ENCODE measurements at regions not wholly inside any gene's neighbourhood (a gene's known extent, or its start where the extent isn't known, plus 50 kb on each side); places are given as distances from the start of the nearest gene placed in this dataset.

DNA sequence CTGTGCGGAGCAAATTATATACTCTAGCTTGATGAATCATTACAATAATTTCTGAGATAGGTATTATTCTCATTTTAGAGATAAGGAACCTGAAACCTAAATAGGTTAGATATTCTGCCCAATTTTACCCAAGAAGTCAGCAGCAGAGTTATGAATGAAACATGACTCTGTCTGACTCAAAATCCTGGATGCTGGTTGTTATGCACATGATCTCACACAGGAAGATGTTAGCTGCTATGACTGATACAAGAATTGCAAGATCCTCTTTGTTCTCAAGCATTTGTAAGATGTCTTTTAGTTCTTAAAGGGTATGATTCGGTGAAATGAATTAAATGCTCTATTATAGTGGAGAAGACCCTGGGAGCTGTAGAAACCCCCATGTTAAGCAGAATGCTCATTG is 447.8 kb downstream of the KIF2B start:
- no peak overlapping the region for H3K4me3 ChIP-seq (ENCODE audit: low read depth, low read length, poor library complexity, severe bottlenecking)
- H3K9me2 ChIP-seq (ENCODE audit: insufficient read depth, low read length): no peaks in the 10 kb centered on the region
- intact Hi-C loops (cut with micrococcal nuclease; ENCODE audit: unreplicated experiment): no loop called here
- H3K9me3 ChIP-seq (ENCODE audit: low read length): no peaks in the 10 kb centered on the region
- no peak overlapping the region for H2AFZ ChIP-seq (ENCODE audit: low read length)
- no TSS peak for BruUV-seq (replicated peaks)
- no peaks in the 10 kb centered on the region for H3K4me1 ChIP-seq (ENCODE audit: insufficient read depth, low read length, poor library complexity, severe bottlenecking)
- no peaks in the 10 kb centered on the region for H3K79me2 ChIP-seq (ENCODE audit: insufficient read depth, low read depth, low read length)
- no peak for TF ChIP-seq EZH2phosphoT487 (IDR thresholded peaks at IDR 0.05; ENCODE audit: borderline replicate concordance, low read depth, low read length)
- TF ChIP-seq, protein P1, sequence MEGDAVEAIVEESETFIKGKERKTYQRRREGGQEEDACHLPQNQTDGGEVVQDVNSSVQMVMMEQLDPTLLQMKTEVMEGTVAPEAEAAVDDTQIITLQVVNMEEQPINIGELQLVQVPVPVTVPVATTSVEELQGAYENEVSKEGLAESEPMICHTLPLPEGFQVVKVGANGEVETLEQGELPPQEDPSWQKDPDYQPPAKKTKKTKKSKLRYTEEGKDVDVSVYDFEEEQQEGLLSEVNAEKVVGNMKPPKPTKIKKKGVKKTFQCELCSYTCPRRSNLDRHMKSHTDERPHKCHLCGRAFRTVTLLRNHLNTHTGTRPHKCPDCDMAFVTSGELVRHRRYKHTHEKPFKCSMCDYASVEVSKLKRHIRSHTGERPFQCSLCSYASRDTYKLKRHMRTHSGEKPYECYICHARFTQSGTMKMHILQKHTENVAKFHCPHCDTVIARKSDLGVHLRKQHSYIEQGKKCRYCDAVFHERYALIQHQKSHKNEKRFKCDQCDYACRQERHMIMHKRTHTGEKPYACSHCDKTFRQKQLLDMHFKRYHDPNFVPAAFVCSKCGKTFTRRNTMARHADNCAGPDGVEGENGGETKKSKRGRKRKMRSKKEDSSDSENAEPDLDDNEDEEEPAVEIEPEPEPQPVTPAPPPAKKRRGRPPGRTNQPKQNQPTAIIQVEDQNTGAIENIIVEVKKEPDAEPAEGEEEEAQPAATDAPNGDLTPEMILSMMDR (conservative IDR thresholded peaks at IDR 0.05; ENCODE audit: low read length): no peak
- ChIA-PET CTCF (ENCODE audit: unreplicated experiment) (no interaction called here), POLR2A (no interaction called here)
- no peak overlapping the region for H3K4me2 ChIP-seq (ENCODE audit: low read length)
- H4K20me1 ChIP-seq (ENCODE audit: insufficient read depth, low read length): no peaks in the 10 kb centered on the region
- H3K27ac ChIP-seq (ENCODE audit: low read depth, low read length, poor library complexity, severe bottlenecking): no peak overlapping the region
- DNase-seq (ENCODE audit: low spot score): no peak
- no peaks in the 10 kb centered on the region for H3K36me3 ChIP-seq (ENCODE audit: insufficient read depth, low read length)

DNA sequence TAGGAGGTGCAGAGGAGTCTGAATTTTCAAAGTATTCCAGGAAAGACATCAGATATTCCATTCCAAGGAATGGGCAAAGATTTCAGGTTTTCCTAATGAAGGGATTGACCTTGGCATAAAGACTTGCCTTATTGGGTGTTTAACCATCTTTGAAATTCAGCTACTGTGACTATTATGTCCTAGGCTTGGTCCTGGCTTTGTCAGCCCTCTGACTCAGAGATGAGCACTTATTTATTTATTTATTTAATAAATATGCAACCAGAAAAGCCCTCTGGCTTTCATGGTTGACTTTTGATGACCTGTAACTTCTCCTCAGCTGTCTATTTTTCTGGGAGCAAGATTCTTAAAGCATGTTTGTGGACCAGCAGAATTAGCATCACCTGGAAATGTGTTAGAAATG is 455.1 kb downstream of the KIF2B start:
- POLR2A ChIA-PET: no interaction called here
- H3K4me1 ChIP-seq (ENCODE audit: insufficient read depth, low read length, poor library complexity, severe bottlenecking): no peaks in the 10 kb centered on the region

DNA sequence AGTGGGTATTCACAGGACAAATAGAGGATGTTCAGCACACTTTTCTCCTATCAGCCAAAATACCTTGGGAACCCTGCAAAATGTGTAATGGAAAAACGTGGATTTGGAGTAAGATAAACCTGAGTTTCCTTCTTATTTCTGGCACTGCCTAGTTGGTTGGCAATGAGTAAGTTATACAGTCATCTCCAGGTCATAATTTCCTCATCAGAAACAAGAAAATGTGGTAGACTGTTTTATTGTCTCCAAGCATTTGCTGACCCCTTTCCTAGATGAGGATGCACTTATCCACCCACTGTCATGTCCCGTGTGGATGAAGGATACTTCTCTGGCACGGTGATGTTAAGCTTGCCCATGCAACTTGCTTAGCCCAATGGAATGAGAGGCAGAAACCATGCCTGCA is 458.0 kb downstream of the KIF2B start:
- no peak overlapping the region for H3K27ac ChIP-seq (ENCODE audit: low read depth, low read length, poor library complexity, severe bottlenecking)
- ChIA-PET CTCF (ENCODE audit: unreplicated experiment) (no interaction called here), POLR2A (interaction anchor here (0.5 kb wide), 1 partner anchor 9 kb away, joined by 4 read pairs; no protein-coding TSS in a partner anchor)
- intact Hi-C loops (cut with micrococcal nuclease; ENCODE audit: unreplicated experiment): no loop called here
- H3K9me3 ChIP-seq (ENCODE audit: low read length): no peaks in the 10 kb centered on the region
- no peaks in the 10 kb centered on the region for H4K20me1 ChIP-seq (ENCODE audit: insufficient read depth, low read length)
- H3K4me2 ChIP-seq (ENCODE audit: low read length): no peak overlapping the region
- no TSS peak for BruUV-seq (replicated peaks)
- H3K4me3 ChIP-seq (ENCODE audit: low read depth, low read length, poor library complexity, severe bottlenecking): no peak overlapping the region
- no peak for DNase-seq (ENCODE audit: low spot score)
- no peaks in the 10 kb centered on the region for H3K9me2 ChIP-seq (ENCODE audit: insufficient read depth, low read length)
- H3K4me1 ChIP-seq (ENCODE audit: insufficient read depth, low read length, poor library complexity, severe bottlenecking): no peaks in the 10 kb centered on the region
- no peaks in the 10 kb centered on the region for H3K36me3 ChIP-seq (ENCODE audit: insufficient read depth, low read length)
- no peak overlapping the region for H2AFZ ChIP-seq (ENCODE audit: low read length)
- H3K79me2 ChIP-seq (ENCODE audit: insufficient read depth, low read depth, low read length): no peaks in the 10 kb centered on the region
- no peak for TF ChIP-seq EZH2phosphoT487 (IDR thresholded peaks at IDR 0.05; ENCODE audit: borderline replicate concordance, low read depth, low read length)
- TF ChIP-seq, protein P1 (conservative IDR thresholded peaks at IDR 0.05; ENCODE audit: low read length): no peak

More for the DNA sequence above, 455.1 kb downstream of the KIF2B start:
- no TSS peak for BruUV-seq (replicated peaks)
- CTCF ChIA-PET (ENCODE audit: unreplicated experiment): no interaction called here
- H3K27ac ChIP-seq (ENCODE audit: low read depth, low read length, poor library complexity, severe bottlenecking): no peak overlapping the region
- no peak overlapping the region for H3K4me2 ChIP-seq (ENCODE audit: low read length)
- H3K9me2 ChIP-seq (ENCODE audit: insufficient read depth, low read length): no peaks in the 10 kb centered on the region
- H3K4me3 ChIP-seq (ENCODE audit: low read depth, low read length, poor library complexity, severe bottlenecking): no peak overlapping the region
- no peaks in the 10 kb centered on the region for H3K79me2 ChIP-seq (ENCODE audit: insufficient read depth, low read depth, low read length)
- H3K9me3 ChIP-seq (ENCODE audit: low read length): no peaks in the 10 kb centered on the region
- no peak overlapping the region for H2AFZ ChIP-seq (ENCODE audit: low read length)
- no peaks in the 10 kb centered on the region for H3K36me3 ChIP-seq (ENCODE audit: insufficient read depth, low read length)
- H4K20me1 ChIP-seq (ENCODE audit: insufficient read depth, low read length): no peaks in the 10 kb centered on the region
- TF ChIP-seq, protein P1 (conservative IDR thresholded peaks at IDR 0.05; ENCODE audit: low read length): no peak
- TF ChIP-seq EZH2phosphoT487 (IDR thresholded peaks at IDR 0.05; ENCODE audit: borderline replicate concordance, low read depth, low read length): no peak
- no peak for DNase-seq (ENCODE audit: low spot score)
- intact Hi-C loops (cut with micrococcal nuclease; ENCODE audit: unreplicated experiment): no loop called here
